Activated T-cell treated with anti-CD3 and anti-CD28 coated beads for 48 hours (primary cell): ENCODE measurements at regions not wholly inside any gene's neighbourhood (a gene's known extent, or its start where the extent isn't known, plus 50 kb on each side); places are given as distances from the start of the nearest gene placed in this dataset.

Experiments used
- DNase-seq: peaks from one replicate; pipeline ENCODE4 v3.0.0-alpha.2; 2020; ENCODE audit warnings: low read depth

DNA sequence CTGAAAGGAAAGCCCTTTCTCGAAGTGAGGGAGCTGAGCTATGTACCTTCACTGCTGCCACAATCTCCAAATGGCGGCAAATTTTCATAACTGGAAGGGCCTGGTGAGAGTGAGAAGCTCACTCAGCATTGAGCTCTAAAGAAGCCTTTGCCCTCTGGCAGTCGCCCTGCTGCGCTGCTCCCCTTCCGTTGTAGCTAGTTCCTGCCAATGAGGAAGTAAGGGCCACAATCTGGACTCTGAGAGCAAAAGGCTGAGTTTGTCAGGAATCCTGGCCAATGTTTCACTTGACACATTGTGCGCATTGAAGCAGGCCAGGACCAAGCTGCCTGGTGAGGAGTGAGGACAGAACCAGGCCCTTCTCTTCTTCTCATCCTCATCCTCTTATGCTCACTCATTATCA, 579.5 kb downstream of the PDCD6IP start:
- no peak for DNase-seq

DNA sequence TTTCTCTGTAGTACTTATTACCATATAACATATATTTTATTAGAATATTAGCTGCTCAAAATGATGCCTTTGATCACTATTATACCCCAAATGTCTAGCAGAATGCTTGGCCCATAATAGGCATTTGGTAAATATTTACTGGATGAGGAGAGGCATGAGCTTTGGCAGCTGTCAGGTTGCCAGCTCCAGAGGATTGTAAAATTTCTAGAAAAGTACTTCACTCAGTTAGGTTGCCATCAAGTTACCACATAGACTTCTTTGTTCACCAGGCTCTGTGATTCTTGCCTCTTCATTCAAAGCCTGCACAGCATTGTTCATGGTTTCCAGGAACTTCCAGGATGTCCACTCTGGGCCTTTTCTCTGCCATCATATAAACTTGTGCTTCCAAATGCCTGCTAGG, 582.8 kb downstream of the PDCD6IP start:
- no peak for DNase-seq

GRCh38 chr3:34382859-34383258, 584.4 kb downstream of the PDCD6IP start:
- DNase-seq, result no peak

DNA sequence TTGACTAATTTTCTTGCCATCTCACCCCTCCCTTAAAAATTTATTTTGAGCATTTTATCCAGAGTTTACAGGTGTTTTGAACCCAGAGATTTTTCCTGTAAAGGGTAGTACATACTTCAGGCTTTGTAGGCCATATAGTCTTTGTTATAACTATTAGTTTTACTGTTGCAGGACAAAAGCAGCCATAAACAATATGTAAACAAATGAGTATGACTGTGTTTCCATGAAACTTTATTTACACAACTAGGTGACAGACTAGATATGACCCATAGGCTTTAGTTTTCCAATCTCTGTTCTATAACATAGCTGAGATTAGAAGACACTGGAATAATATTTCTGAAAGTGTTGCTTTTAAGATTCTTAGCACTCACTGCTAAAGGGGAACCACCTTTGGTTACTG, 587.9 kb downstream of the PDCD6IP start:
- no peak for DNase-seq

DNA sequence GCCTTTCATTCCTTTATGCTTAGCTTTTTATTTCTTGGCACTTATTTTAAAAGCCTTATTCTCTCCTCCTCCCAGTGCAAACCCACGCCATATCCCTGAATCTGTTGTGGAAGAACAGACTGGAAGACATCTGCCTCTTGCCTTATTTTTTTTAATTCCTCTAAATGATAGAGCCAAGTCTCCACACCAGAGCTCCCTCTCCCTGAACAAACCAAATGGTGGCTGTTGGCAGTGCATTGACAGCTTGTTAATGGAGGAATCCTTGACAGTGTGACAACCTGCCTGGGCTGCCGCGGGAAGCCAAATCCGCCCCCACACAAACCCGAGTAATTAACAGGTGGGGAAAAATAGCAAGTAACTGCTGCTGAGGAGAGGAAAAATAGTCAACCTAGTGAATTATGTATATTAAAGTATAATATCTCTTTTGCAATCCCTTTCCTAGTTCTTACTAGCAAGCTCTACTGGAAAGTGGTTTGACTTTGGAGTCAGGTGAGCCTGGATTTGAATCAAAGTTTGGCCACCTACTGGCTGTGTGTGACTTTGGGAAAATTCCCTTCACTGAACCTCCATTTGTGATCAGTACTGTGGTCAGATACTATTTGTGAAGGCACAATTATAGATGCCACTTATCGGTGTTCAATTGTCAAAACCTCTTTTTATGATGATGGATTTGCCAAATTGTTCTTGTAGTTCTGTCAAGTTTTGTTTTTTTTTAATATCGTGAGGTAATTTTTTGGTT, 589.6 kb downstream of the PDCD6IP start:
- DNase-seq, result no peak

DNA sequence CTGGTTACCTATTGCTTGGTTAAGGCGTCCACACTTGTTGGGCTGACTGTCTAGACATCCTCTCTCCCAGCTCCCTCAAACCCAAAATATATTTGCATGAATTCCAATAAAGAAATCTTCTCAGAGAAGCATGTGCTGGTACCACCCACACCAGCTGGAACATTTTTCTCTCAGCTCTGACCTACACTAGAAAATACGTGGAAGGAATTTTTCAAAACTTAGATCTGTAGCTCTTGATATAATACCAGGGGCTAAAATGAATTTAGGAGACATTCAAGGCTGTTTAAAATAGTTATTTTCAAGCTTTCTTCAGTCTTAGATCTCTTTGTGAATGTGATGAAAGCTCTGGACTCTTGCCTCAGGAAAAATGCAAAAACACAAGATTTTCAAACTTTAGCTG, 590.4 kb downstream of the PDCD6IP start:
- DNase-seq, result no peak

- no peak for DNase-seq
Observed at GRCh38 chr3:34394978-34395748, 596.7 kb downstream of the PDCD6IP start.

DNA sequence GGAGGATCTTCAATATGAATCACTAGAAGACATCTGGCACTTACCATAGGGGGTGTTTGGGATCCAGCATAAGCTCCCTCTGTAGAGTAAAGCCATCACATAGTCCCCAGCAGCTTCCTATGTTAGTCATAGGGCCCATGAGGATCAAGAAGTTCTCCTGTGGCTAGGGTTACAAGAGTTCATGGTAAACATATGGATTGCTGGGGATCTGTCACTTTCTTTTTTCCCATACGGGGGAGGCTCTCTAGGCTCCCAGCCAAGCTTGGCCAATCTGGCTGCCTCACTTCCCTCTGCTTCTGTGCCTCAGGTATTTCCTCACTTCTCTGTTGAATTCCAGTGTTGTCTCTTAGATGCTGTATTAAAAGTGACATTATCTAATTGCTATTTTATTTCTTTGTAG, 597.9 kb downstream of the PDCD6IP start:
- no peak for DNase-seq

GRCh38 chr3:34396956-34397355, 598.5 kb downstream of the PDCD6IP start:
- DNase-seq, result no peak

GRCh38 chr3:34399401-34399800, 601.0 kb downstream of the PDCD6IP start:
- no peak for DNase-seq

DNA sequence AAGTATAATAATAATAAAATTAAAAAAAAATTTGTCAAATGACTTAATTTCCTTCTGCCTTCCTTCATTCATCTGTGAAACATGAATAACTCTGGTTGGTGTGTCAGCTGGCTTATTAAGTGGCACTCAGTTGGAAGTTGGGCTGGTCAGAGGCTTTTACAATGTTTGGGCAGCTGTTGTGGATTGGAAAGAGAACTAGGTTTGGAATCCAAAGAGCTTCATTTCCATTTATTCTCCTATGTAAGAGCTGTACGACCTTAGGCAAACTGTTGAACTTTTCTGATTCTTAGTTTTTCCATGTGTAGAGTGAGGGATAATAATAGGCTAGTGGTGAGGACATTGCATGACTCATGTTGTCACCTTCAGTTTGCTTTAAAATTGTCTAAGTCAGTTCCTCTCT, 606.7 kb downstream of the PDCD6IP start:
- no peak for DNase-seq

DNA sequence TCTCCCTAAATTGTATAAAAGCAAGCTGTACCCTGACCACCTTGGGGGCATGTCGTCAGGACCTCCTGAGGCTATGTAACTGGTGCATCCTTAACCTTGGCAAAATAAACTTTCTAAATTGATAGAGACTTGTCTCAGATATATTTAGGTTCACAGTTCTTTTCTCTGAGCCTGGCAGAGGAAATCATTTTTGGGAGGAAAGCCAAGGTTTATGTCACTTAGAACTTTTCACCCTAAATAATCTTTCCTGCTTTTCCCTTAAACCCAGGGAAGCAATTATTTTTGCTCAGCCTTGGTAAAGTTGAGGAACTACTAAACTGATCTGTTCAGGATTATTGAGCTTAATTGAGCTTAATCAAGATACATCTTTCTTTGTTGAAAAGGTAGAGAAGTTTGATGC, 608.9 kb downstream of the PDCD6IP start:
- DNase-seq, result no peak

- DNase-seq, result no peak
Observed at GRCh38 chr3:34408088-34408487, 609.7 kb downstream of the PDCD6IP start.

GRCh38 chr3:34411596-34411995, 613.2 kb downstream of the PDCD6IP start:
- no peak for DNase-seq

GRCh38 chr3:34419801-34420200, 621.4 kb downstream of the PDCD6IP start:
- DNase-seq, result no peak

GRCh38 chr3:34421762-34422161, 623.3 kb downstream of the PDCD6IP start:
- DNase-seq, result no peak

DNA sequence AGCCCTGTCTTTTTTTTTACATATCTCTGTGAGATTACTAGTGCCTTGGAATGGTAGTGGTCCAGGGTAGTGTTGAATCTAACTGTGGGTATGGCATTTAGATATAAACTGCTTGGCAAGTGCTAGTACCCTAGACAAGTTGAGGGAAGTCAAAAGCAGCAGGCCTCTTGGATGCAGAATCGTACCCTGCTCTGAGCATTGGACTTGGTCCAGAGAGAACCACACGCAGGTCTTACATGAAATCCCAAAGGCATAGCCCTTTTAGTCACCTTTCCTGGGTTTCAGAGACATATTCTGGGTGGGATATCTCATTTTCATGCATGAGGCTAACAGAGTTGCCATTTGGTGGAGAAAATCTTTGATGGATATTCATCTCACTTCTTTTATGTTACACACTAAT, 641.4 kb downstream of the PDCD6IP start:
- DNase-seq, result no peak

DNA sequence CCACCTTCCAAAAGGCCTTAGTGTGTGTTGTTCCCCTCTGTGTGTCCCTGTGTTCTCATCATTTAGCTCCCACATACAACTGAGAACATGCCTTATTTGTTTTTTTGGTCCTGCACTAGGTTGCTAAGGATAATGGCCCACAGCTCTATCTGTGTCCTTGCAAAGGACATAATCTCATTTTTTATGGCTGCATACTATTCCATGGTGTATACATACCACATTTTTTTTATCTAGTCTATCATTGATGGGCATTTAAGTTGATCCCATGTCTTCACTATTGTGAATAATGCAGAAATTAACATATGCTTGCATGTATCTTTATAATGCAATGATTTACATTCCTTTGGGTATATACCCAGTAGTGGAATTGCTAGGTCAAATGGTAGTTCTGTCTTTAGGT, 645.7 kb downstream of the PDCD6IP start:
- no peak for DNase-seq

DNA sequence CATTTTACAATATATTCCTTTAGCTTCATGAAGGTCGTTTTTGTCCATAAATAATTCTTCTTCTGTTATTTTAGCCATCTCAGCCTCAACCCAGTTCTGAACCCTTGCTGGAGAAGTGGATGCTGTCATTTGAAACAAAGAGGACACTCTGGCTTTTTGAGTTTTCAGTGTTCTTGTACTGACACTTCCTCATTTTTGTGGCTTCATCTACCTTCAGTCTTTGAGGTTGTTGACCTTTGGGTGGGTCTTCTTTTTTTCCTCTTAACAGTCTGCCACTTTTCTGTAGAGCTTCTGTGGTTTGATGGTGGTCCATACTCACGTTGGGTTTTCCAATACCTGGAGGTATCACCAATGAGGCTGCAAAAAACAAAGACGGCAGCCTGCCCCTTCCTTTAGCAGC, 650.9 kb downstream of the PDCD6IP start:
- DNase-seq, result no peak

DNA sequence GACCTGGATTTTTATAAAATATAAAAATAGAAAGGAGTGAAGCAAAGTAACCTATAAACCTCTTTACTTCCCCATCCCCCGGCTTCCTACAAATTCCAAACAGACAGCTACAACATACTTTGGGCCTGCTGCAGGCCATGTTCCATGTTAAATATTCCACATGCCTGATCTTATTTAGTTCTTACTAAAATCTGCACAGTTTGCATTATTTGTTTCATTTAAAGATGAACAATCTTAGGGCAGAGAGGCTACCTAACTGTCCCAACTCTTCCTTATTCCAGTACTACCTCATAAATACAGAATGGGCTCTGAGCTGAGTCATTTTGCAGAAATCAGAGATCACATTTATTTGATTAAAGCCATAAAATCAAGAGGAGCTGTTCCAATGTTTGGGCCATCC, 665.0 kb downstream of the PDCD6IP start:
- no peak for DNase-seq

- DNase-seq, result no peak
Observed at GRCh38 chr3:34464646-34465045, 666.2 kb downstream of the PDCD6IP start.

- DNase-seq, result no peak
Observed at GRCh38 chr3:34475851-34476250, 677.4 kb downstream of the PDCD6IP start.

- DNase-seq, result no peak
Observed at GRCh38 chr3:34483311-34483887, 685.0 kb downstream of the PDCD6IP start.
